HCT116 (cell line): ENCODE measurements at regions not wholly inside any gene's neighbourhood (a gene's known extent, or its start where the extent isn't known, plus 50 kb on each side); places are given as distances from the start of the nearest gene placed in this dataset.

Source experiments
- ATAC-seq: fragments of 200-7000 bp; cut with Tn5 transposase; 2 replicates; pipeline ENCODE4 v1.9.1; 2020; ENCODE audit warnings: mild to moderate bottlenecking, moderate library complexity
- BruUV-seq: library from RNA; stranded (reverse); fragments of 400-500 nt; replicated peaks from 2 replicates; lab custom pipeline; 2021; lab: Mats Ljungman, UMichigan
- CTCF ChIA-PET: fragments of 300-600 bp; sonication (Branson Sonifier 250); formaldehyde crosslinking; loops from one replicate; lab custom pipeline; 2021; ENCODE audit warnings: antibody characterized with exemption; lab: Charles Lee
- POLR2A ChIA-PET: fragments of 300-600, 350-600 bp; sonication (Branson Sonifier 250); formaldehyde crosslinking; loops from one replicate; lab custom pipeline; 2021; ENCODE audit warnings: antibody characterized with exemption; lab: Charles Lee
- RAD21 ChIA-PET, 2 experiments: fragments of 300-600 bp; sonication (Branson Sonifier 250); formaldehyde crosslinking; loops; one replicate each; lab custom pipeline; 2023; ENCODE audit warnings: low total read pairs in 2 of 2; ENCODE audit not compliant: uncharacterized antibody in 2 of 2, unreplicated experiment in 2 of 2, low non-redundant PET in 1 of 2; lab: Charles Lee
- DNase-seq: peaks from one replicate; pipeline ENCODE4 v3.0.0-alpha.2; 2010; ENCODE audit warnings: low read depth, low spot score
- H2AFZ ChIP-seq: fragments of 200-600 bp; shearing (Covaris generic), sonication (generic); 2 replicates; pipeline ENCODE4 v1.6.1; 2017; ENCODE audit warnings: low read depth, mixed run types, mixed read lengths, antibody characterized with exemption, low read length; ENCODE audit not compliant: poor library complexity, severe bottlenecking
- H3K27ac ChIP-seq: 2 replicates; pipeline ENCODE4 v1.5.1; 2012; ENCODE audit warnings: low read depth, low read length
- H3K27me3 ChIP-seq: fragments of 200-600 bp; sonication (generic); 2 replicates; pipeline ENCODE4 v1.6.1; 2016; ENCODE audit warnings: mixed run types, low read length, mixed read lengths; ENCODE audit not compliant: insufficient read depth
- H3K36me3 ChIP-seq, 2 experiments: fragments of 200-500 bp in 1 of 2; fragments of 200-600 bp in 1 of 2; sonication (Bioruptor generic) in 1 of 2; sonication (generic) in 1 of 2; 2 replicates each; pipeline versions ENCODE4 v1.5.1 to v1.6.1; 2014 to 2016; ENCODE audit warnings: low read length in 2 of 2, inconsistent platforms in 1 of 2, mixed read lengths in 1 of 2, mixed run types in 1 of 2; ENCODE audit not compliant: insufficient read depth in 2 of 2, control insufficient read depth in 1 of 2
- H3K4me1 ChIP-seq, 2 experiments: fragments of 200-600 bp in 1 of 2; sonication (generic) in 1 of 2; 2 replicates each; pipeline versions ENCODE4 v1.5.1 to v1.6.1; 2012 to 2017; ENCODE audit warnings: low read length in 2 of 2, inconsistent platforms in 1 of 2, mild to moderate bottlenecking in 1 of 2, mixed read lengths in 1 of 2, mixed run types in 1 of 2, moderate library complexity in 1 of 2; ENCODE audit not compliant: insufficient read depth in 2 of 2, control insufficient read depth in 1 of 2
- H3K4me2 ChIP-seq: fragments of 200-600 bp; sonication (generic); 2 replicates; pipeline ENCODE4 v1.6.1; 2017; ENCODE audit warnings: mixed run types, low read length, mixed read lengths
- H3K4me3 ChIP-seq, 2 experiments: fragments of 200-600 bp in 1 of 2; sonication (generic) in 1 of 2; replicated peaks in 1 of 2; 2 replicates each; pipeline ENCODE4 v1.5.1; 2011 to 2016; ENCODE audit warnings: low read length in 2 of 2, control low read depth in 1 of 2, low read depth in 1 of 2, mild to moderate bottlenecking in 1 of 2, mixed read lengths in 1 of 2, mixed run types in 1 of 2
- H3K79me2 ChIP-seq: fragments of 200-600 bp; sonication (generic); 2 replicates; pipeline ENCODE4 v1.6.1; 2017; ENCODE audit warnings: mild to moderate bottlenecking, mixed run types, low read length, moderate library complexity, mixed read lengths; ENCODE audit not compliant: insufficient read depth
- H3K9ac ChIP-seq: fragments of 200-600 bp; sonication (generic); 2 replicates; pipeline ENCODE4 v1.6.1; 2016; ENCODE audit warnings: low read length, mixed read lengths
- H3K9me2 ChIP-seq: fragments of 200-600 bp; sonication (generic), shearing (Covaris generic); 2 replicates; pipeline ENCODE4 v1.6.1; 2017; ENCODE audit warnings: mixed run types, mild to moderate bottlenecking, moderate library complexity; ENCODE audit not compliant: insufficient read depth
- H3K9me3 ChIP-seq, 2 experiments: fragments of 200-500 bp in 1 of 2; fragments of 200-600 bp in 1 of 2; sonication (Bioruptor generic) in 1 of 2; sonication (generic) in 1 of 2; 2 replicates each; pipeline ENCODE4 v1.6.1; 2014 to 2017; ENCODE audit warnings: low read length in 2 of 2, mixed read lengths in 2 of 2, inconsistent platforms in 1 of 2, low read depth in 1 of 2, mild to moderate bottlenecking in 1 of 2, mixed run types in 1 of 2, moderate library complexity in 1 of 2; ENCODE audit not compliant: control insufficient read depth in 1 of 2, insufficient read depth in 1 of 2
- H4K20me1 ChIP-seq: fragments of 200-600 bp; sonication (generic), shearing (Covaris generic); 2 replicates; pipeline ENCODE4 v1.6.1; 2017; ENCODE audit warnings: mixed run types, mild to moderate bottlenecking, moderate library complexity; ENCODE audit not compliant: insufficient read depth
- CBX3 ChIP-seq: IDR thresholded peaks from 2 replicates; pipeline ENCODE4 v1.6.1; 2012; ENCODE audit warnings: low read depth
- EGR1 ChIP-seq: IDR thresholded peaks from 2 replicates; pipeline ENCODE4 v1.6.1; 2012; ENCODE audit warnings: low read depth
- ELF1 ChIP-seq: IDR thresholded peaks from 2 replicates; pipeline ENCODE4 v1.6.1; 2012; ENCODE audit warnings: low read depth, borderline replicate concordance
- EZH2 ChIP-seq: fragments of 200-600 bp; sonication (generic); IDR thresholded peaks from 2 replicates; pipeline ENCODE4 v1.6.1; 2017; ENCODE audit warnings: antibody characterized with exemption, mixed run types
- EZH2phosphoT487 ChIP-seq: fragments of 200-600 bp; IDR thresholded peaks from 2 replicates; pipeline ENCODE4 v1.6.1; 2018; ENCODE audit warnings: antibody characterized with exemption, borderline replicate concordance
- FOSL1 ChIP-seq: IDR thresholded peaks from 2 replicates; pipeline ENCODE4 v1.6.1; 2012; ENCODE audit warnings: low read depth
- JUND ChIP-seq: IDR thresholded peaks from 2 replicates; pipeline ENCODE4 v1.6.1; 2012
- POLR2AphosphoS5 ChIP-seq: IDR thresholded peaks from 2 replicates; pipeline ENCODE4 v1.6.1; 2011; ENCODE audit warnings: mild to moderate bottlenecking, low read depth, low read length, moderate library complexity
- RAD21 ChIP-seq: IDR thresholded peaks from 2 replicates; pipeline ENCODE4 v1.6.1; 2012; ENCODE audit warnings: low read depth, mild to moderate bottlenecking
- SIN3A ChIP-seq: IDR thresholded peaks from 2 replicates; pipeline ENCODE4 v1.6.1; 2012; ENCODE audit warnings: low read depth
- SP1 ChIP-seq: IDR thresholded peaks from 2 replicates; pipeline ENCODE4 v1.6.1; 2012; ENCODE audit warnings: low read depth
- SRF ChIP-seq: IDR thresholded peaks from 2 replicates; pipeline ENCODE4 v1.6.1; 2012; ENCODE audit warnings: low read depth
- TCF7L2 ChIP-seq: IDR thresholded peaks from 2 replicates; pipeline ENCODE4 v1.7.0; 2011; ENCODE audit warnings: borderline replicate concordance, inconsistent platforms; ENCODE audit not compliant: insufficient read depth, insufficient read length; ENCODE audit errors: extremely low read depth
- YY1 ChIP-seq: IDR thresholded peaks from 2 replicates; pipeline ENCODE4 v1.6.1; 2011; ENCODE audit warnings: low read length, low read depth, moderate library complexity, mild to moderate bottlenecking; ENCODE audit not compliant: insufficient replicate concordance; ENCODE audit errors: extremely low read depth
- ZNF274 ChIP-seq: fragments of 200-500 bp; sonication (Bioruptor generic); IDR thresholded peaks from 2 replicates; pipeline ENCODE4 v1.6.1; 2014; ENCODE audit warnings: mild to moderate bottlenecking, low read depth, low read length, inconsistent platforms
- intact Hi-C: fragments of 100-400 bp; cut with micrococcal nuclease; formaldehyde crosslinking; loops from 2 replicates; pipeline ENCODE4 v1.10.0; 2022
- TF ChIP-seq, protein P1 (sequence below): IDR thresholded peaks from 2 replicates; pipeline ENCODE4 v1.6.1; 2012
- TF ChIP-seq, protein P2 (sequence below): IDR thresholded peaks from 2 replicates; pipeline ENCODE4 v1.6.1; 2011; ENCODE audit warnings: mild to moderate bottlenecking, low read length, moderate library complexity; ENCODE audit not compliant: insufficient replicate concordance; ENCODE audit errors: extremely low read depth

DNA sequence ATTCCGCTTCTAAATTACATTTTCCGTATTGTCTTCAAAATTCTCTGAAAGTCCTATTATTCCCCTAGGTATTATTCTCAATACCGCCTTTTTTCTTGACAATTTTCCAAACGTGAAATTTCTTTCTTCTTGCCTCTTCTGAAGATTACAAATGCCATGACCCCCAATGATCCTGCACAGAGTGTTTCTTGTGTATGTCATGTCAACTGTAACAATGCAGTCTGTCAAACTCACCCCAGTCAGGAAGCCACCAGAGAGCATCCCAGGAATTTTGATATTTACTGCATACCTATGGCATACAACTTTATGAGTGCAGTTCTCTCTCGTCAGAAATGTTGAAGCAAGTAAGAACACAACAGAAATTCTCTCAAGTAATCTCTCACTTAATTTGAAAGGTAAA lies 847.3 kb upstream of the CDH8 start:
- POLR2A ChIA-PET, result no interaction called here
- ATAC-seq, result no peak
- intact Hi-C loops, result no loop called here

More for the DNA sequence above, 847.3 kb upstream of the CDH8 start:
- BruUV-seq, result no TSS peak
- TF ChIP-seq TCF7L2, result no peak
- TF ChIP-seq EGR1, result no peak
- TF ChIP-seq SRF, result no peak
- no peak for TF ChIP-seq CBX3
- TF ChIP-seq, protein P1, sequence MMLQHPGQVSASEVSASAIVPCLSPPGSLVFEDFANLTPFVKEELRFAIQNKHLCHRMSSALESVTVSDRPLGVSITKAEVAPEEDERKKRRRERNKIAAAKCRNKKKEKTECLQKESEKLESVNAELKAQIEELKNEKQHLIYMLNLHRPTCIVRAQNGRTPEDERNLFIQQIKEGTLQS, result no peak
- no peak for TF ChIP-seq ZNF274
- no peak for TF ChIP-seq FOSL1
- no peak for TF ChIP-seq EZH2phosphoT487
- no peak for TF ChIP-seq ELF1
- no peak for TF ChIP-seq SP1
- no peak for TF ChIP-seq POLR2AphosphoS5
- TF ChIP-seq RAD21, result no peak
- TF ChIP-seq EZH2, result no peak
- no peak for TF ChIP-seq SIN3A
- TF ChIP-seq YY1, result no peak
- TF ChIP-seq, protein P2, sequence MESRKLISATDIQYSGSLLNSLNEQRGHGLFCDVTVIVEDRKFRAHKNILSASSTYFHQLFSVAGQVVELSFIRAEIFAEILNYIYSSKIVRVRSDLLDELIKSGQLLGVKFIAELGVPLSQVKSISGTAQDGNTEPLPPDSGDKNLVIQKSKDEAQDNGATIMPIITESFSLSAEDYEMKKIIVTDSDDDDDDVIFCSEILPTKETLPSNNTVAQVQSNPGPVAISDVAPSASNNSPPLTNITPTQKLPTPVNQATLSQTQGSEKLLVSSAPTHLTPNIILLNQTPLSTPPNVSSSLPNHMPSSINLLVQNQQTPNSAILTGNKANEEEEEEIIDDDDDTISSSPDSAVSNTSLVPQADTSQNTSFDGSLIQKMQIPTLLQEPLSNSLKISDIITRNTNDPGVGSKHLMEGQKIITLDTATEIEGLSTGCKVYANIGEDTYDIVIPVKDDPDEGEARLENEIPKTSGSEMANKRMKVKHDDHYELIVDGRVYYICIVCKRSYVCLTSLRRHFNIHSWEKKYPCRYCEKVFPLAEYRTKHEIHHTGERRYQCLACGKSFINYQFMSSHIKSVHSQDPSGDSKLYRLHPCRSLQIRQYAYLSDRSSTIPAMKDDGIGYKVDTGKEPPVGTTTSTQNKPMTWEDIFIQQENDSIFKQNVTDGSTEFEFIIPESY, result no peak
- no peak for TF ChIP-seq JUND
- Histone ChIP-seq H3K27me3 (no peaks in the 10 kb centered on the region), H3K9me3 (peaks cover 4 to 23% of the 10 kb centered on the region in 2 experiments), H3K27ac (no peak overlapping the region), H3K9ac (no peak overlapping the region), H3K4me2 (no peak overlapping the region), H2AFZ (no peak overlapping the region), H3K4me1 (no peaks in the 10 kb centered on the region), H3K79me2 (no peaks in the 10 kb centered on the region), H3K36me3 (no peaks in the 10 kb centered on the region), H3K4me3 (no peak overlapping the region), H3K9me2 (no peaks in the 10 kb centered on the region), H4K20me1 (no peaks in the 10 kb centered on the region)
- CTCF ChIA-PET, result no interaction called here
- RAD21 ChIA-PET, result no interaction called here
- DNase-seq, result no peak
